GM23338 (cell line): ENCODE measurements at regions not wholly inside any gene's neighbourhood (a gene's known extent, or its start where the extent isn't known, plus 50 kb on each side); places are given as distances from the start of the nearest gene placed in this dataset.

Experiments
- CREB1 ChIP-seq: fragments of 250-450 bp; sonication (Bioruptor Pico); IDR thresholded peaks from 2 replicates; pipeline ENCODE4 v1.5.0; 2020; ENCODE audit warnings: low read depth, mild to moderate bottlenecking, moderate library complexity
- EZH2 ChIP-seq: fragments of 200-600 bp; sonication (generic); IDR thresholded peaks from one replicate; pipeline ENCODE4 v1.8.0; 2017; ENCODE audit warnings: antibody characterized with exemption, mild to moderate bottlenecking, low read depth; ENCODE audit not compliant: unreplicated experiment
- EZH2phosphoT487 ChIP-seq: fragments of 200-600 bp; sonication (generic); IDR thresholded peaks from one replicate; pipeline ENCODE4 v1.8.1; 2018; ENCODE audit warnings: antibody characterized with exemption; ENCODE audit not compliant: unreplicated experiment
- JUNB ChIP-seq: IDR thresholded peaks from one replicate; pipeline ENCODE4 v1.6.1; 2016; ENCODE audit warnings: antibody characterized with exemption; ENCODE audit not compliant: unreplicated experiment
- POLR2AphosphoS5 ChIP-seq: IDR thresholded peaks from 2 replicates; pipeline ENCODE4 v1.6.1; 2016; ENCODE audit warnings: antibody characterized with exemption, low read depth
- STAT1 ChIP-seq: IDR thresholded peaks from one replicate; pipeline ENCODE4 v1.6.1; 2016; ENCODE audit warnings: antibody characterized with exemption; ENCODE audit not compliant: unreplicated experiment
- ZNF114 ChIP-seq: fragments of 250-450 bp; sonication (Bioruptor Pico); IDR thresholded peaks from 2 replicates; pipeline ENCODE4 v1.5.0; 2020; ENCODE audit warnings: mild to moderate bottlenecking, moderate library complexity
- TF ChIP-seq, protein P1 (sequence below), 2 experiments: fragments of 200-600 bp in 1 of 2; sonication (generic) in 1 of 2; conservative IDR thresholded peaks; 2 replicates each; pipeline versions ENCODE4 v1.5.1 to v1.6.1; 2016 to 2017; ENCODE audit warnings: antibody characterized with exemption in 2 of 2, low read depth in 2 of 2, mild to moderate bottlenecking in 2 of 2, moderate library complexity in 1 of 2
- TF ChIP-seq, protein P2 (sequence below): IDR thresholded peaks from one replicate; pipeline ENCODE4 v1.6.1; 2018; ENCODE audit warnings: antibody characterized with exemption; ENCODE audit not compliant: unreplicated experiment

GRCh38 chr9:82375041-82375440 is 386.5 kb downstream of the SPATA31D1 start:
- TF ChIP-seq, protein P1, sequence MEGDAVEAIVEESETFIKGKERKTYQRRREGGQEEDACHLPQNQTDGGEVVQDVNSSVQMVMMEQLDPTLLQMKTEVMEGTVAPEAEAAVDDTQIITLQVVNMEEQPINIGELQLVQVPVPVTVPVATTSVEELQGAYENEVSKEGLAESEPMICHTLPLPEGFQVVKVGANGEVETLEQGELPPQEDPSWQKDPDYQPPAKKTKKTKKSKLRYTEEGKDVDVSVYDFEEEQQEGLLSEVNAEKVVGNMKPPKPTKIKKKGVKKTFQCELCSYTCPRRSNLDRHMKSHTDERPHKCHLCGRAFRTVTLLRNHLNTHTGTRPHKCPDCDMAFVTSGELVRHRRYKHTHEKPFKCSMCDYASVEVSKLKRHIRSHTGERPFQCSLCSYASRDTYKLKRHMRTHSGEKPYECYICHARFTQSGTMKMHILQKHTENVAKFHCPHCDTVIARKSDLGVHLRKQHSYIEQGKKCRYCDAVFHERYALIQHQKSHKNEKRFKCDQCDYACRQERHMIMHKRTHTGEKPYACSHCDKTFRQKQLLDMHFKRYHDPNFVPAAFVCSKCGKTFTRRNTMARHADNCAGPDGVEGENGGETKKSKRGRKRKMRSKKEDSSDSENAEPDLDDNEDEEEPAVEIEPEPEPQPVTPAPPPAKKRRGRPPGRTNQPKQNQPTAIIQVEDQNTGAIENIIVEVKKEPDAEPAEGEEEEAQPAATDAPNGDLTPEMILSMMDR (conservative IDR thresholded peaks at IDR 0.05; ENCODE audit: low read depth in 2 of 2) = no peak
- no peak for TF ChIP-seq EZH2
- TF ChIP-seq POLR2AphosphoS5 = no peak
- no peak for TF ChIP-seq JUNB
- no peak for TF ChIP-seq EZH2phosphoT487
- no peak for TF ChIP-seq STAT1
- TF ChIP-seq, protein P2, sequence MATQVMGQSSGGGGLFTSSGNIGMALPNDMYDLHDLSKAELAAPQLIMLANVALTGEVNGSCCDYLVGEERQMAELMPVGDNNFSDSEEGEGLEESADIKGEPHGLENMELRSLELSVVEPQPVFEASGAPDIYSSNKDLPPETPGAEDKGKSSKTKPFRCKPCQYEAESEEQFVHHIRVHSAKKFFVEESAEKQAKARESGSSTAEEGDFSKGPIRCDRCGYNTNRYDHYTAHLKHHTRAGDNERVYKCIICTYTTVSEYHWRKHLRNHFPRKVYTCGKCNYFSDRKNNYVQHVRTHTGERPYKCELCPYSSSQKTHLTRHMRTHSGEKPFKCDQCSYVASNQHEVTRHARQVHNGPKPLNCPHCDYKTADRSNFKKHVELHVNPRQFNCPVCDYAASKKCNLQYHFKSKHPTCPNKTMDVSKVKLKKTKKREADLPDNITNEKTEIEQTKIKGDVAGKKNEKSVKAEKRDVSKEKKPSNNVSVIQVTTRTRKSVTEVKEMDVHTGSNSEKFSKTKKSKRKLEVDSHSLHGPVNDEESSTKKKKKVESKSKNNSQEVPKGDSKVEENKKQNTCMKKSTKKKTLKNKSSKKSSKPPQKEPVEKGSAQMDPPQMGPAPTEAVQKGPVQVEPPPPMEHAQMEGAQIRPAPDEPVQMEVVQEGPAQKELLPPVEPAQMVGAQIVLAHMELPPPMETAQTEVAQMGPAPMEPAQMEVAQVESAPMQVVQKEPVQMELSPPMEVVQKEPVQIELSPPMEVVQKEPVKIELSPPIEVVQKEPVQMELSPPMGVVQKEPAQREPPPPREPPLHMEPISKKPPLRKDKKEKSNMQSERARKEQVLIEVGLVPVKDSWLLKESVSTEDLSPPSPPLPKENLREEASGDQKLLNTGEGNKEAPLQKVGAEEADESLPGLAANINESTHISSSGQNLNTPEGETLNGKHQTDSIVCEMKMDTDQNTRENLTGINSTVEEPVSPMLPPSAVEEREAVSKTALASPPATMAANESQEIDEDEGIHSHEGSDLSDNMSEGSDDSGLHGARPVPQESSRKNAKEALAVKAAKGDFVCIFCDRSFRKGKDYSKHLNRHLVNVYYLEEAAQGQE = no peak
- TF ChIP-seq ZNF114 = no peak
- no peak for TF ChIP-seq CREB1 (CRISPR knock-in tag)
